ENCODE measurements at regions not wholly inside any gene's neighbourhood (a gene's known extent, or its start where the extent isn't known, plus 50 kb on each side); places are given as distances from the start of the nearest gene placed in this dataset.
"Not testable (repeated sequence)": the region's sequence is repeated elsewhere in the genome, so short reads cannot be mapped to it uniquely, and the experiment has no call there.

GRCh38 chr10:16001581-16001980, 141.3 kb upstream of the MINDY3 start:
- Histone ChIP-seq H3K9me3 (replicated peaks in 1 of 11) (peaks cover under 1 to 39% (median 12%) of the 10 kb centered on the region in 11 experiments; a peak in 14 of 22 replicates), H4K20me1 (no peaks in the 10 kb centered on the region), H3K4me2 (no peak overlapping the region), H3K9ac (no peak overlapping the region), H3K27ac (no peak overlapping the region), H3K4me1 (no peaks in the 10 kb centered on the region), H3K36me3 (no peaks in the 10 kb centered on the region), H3K4me3 (no peak overlapping the region), H3K27me3 (no peaks in the 10 kb centered on the region)
- TF ChIP-seq Cebpa-rat (IDR thresholded peaks at IDR 0.05): no peak

DNA sequence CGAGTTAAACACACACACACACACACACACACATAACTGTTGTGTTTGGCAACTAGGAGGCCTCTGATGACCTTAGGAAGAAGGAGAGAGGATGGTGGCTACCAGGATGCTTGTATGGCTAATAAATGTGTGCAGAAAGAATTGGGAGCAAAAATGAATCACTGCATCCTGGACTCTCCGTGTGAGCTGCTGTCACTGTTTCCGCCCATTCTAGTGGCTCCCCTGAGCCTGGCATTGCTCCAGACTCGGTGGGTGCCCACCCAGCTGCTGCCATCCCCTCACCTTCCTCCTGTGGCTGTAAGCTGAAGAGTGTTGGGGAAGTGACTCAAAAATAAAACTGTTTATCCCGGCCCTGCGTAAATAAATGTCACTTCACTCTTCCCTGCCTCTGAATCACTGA, 149.5 kb upstream of the MINDY3 start:
- TF ChIP-seq Cebpa-rat (IDR thresholded peaks at IDR 0.05): no peak
- H3K4me2 ChIP-seq: peak overlapping the region in 6 of 11 experiments; percentile 5 to 58 (median 39); a peak in 8 of 22 replicates
- H3K27ac ChIP-seq: no peak overlapping the region

GRCh38 chr10:16011548-16011947, 151.2 kb upstream of the MINDY3 start:
- H3K9ac ChIP-seq: no peak overlapping the region
- no peak for TF ChIP-seq Cebpa-rat (IDR thresholded peaks at IDR 0.05)
- H3K27ac ChIP-seq: peak overlapping the region in 1 of 11 experiments; percentile 9; a peak in 1 of 22 replicates
- peaks cover 5 to 31% (median 19%) of the 10 kb centered on the region in 10 experiments; a peak in 16 of 20 replicates for H3K4me1 ChIP-seq
- peak overlapping the region in 9 of 11 experiments; percentile 5 to 58 (median 32); a peak in 14 of 22 replicates for H3K4me2 ChIP-seq
- no peaks in the 10 kb centered on the region for H3K27me3 ChIP-seq
- no peaks in the 10 kb centered on the region for H4K20me1 ChIP-seq
- no peaks in the 10 kb centered on the region for H3K9me3 ChIP-seq (replicated peaks in 1 of 11)
- H3K36me3 ChIP-seq: no peaks in the 10 kb centered on the region
- no peak overlapping the region for H3K4me3 ChIP-seq

More for the DNA sequence above, 149.5 kb upstream of the MINDY3 start:
- no peak overlapping the region for H3K4me3 ChIP-seq
- H3K4me1 ChIP-seq: peaks cover 5 to 31% (median 19%) of the 10 kb centered on the region in 10 experiments; a peak in 16 of 20 replicates
- H3K9ac ChIP-seq: no peak overlapping the region
- H3K9me3 ChIP-seq (replicated peaks in 1 of 11): peaks cover 0 to 10% (median 6%) of the 10 kb centered on the region in 11 experiments; a peak in 10 of 22 replicates
- no peaks in the 10 kb centered on the region for H4K20me1 ChIP-seq
- H3K36me3 ChIP-seq: no peaks in the 10 kb centered on the region
- no peaks in the 10 kb centered on the region for H3K27me3 ChIP-seq

DNA sequence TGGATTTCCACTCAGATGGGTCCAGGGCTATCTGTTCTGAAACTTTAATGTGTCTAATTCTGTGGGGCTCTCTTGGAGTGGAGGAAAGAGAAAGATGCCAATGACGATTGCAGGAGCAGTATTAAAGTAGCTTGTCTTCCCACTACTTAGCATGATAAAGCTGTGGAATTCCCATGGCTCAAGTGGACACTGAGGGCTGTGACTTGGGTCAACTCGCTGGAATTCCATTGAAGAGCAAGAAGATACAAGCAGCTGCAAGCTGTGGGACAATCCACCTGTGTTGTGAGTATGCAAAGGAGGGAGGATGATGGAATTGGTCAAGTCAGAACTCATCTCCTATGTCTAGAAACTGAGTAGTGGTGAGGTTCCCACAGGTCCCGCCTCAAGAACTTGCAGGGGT, 154.2 kb upstream of the MINDY3 start:
- Histone ChIP-seq H3K9me3 (replicated peaks in 1 of 11) (peaks cover 0 to 7% (median 0%) of the 10 kb centered on the region in 11 experiments; a peak in 2 of 22 replicates), H3K4me3 (no peak overlapping the region), H3K4me1 (peaks cover 5 to 31% (median 19%) of the 10 kb centered on the region in 10 experiments; a peak in 16 of 20 replicates), H4K20me1 (no peaks in the 10 kb centered on the region), H3K4me2 (no peak overlapping the region), H3K9ac (no peak overlapping the region), H3K36me3 (no peaks in the 10 kb centered on the region), H3K27ac (no peak overlapping the region), H3K27me3 (no peaks in the 10 kb centered on the region)
- no peak for TF ChIP-seq Cebpa-rat (IDR thresholded peaks at IDR 0.05)

GRCh38 chr10:16016688-16017087, 156.4 kb upstream of the MINDY3 start:
- no peak overlapping the region for H3K4me2 ChIP-seq
- TF ChIP-seq Cebpa-rat (IDR thresholded peaks at IDR 0.05): no peak
- no peak overlapping the region for H3K9ac ChIP-seq
- H3K27ac ChIP-seq: no peak overlapping the region
- no peaks in the 10 kb centered on the region for H3K36me3 ChIP-seq
- no peaks in the 10 kb centered on the region for H4K20me1 ChIP-seq
- no peak overlapping the region for H3K4me3 ChIP-seq
- peaks cover 0 to 10% (median under 1%) of the 10 kb centered on the region in 10 experiments; a peak in 8 of 20 replicates for H3K4me1 ChIP-seq
- no peaks in the 10 kb centered on the region for H3K27me3 ChIP-seq
- peaks cover 10 to 26% (median 16%) of the 10 kb centered on the region in 11 experiments; a peak in 17 of 22 replicates for H3K9me3 ChIP-seq (replicated peaks in 1 of 11)

DNA sequence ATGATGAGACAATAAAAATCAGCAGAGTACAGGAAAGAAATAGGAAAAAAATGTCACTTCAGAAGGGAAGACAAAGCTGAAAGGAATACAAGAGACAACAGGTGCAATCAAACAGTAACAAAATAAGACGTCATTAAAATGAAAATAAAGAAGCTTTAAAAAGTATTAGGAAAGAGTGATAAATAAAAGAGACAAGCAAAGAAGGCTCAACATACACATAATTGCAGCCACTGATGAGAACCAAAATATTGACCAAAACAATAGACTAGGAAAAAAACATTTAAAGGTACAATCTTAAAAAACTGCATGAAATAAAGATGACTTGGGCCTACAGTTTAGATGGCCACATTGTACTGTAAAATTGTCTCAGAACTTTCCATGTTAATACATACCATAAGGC, 160.5 kb upstream of the MINDY3 start:
- no peak overlapping the region for H3K27ac ChIP-seq
- H3K4me1 ChIP-seq: no peaks in the 10 kb centered on the region
- no peak overlapping the region for H3K4me3 ChIP-seq
- H3K27me3 ChIP-seq: no peaks in the 10 kb centered on the region
- TF ChIP-seq Cebpa-rat (IDR thresholded peaks at IDR 0.05): no peak
- no peaks in the 10 kb centered on the region for H3K36me3 ChIP-seq
- no peak overlapping the region for H3K4me2 ChIP-seq
- no peaks in the 10 kb centered on the region for H4K20me1 ChIP-seq
- no peak overlapping the region for H3K9ac ChIP-seq
- peaks cover 10 to 26% (median 16%) of the 10 kb centered on the region in 11 experiments; a peak in 17 of 22 replicates for H3K9me3 ChIP-seq (replicated peaks in 1 of 11)

DNA sequence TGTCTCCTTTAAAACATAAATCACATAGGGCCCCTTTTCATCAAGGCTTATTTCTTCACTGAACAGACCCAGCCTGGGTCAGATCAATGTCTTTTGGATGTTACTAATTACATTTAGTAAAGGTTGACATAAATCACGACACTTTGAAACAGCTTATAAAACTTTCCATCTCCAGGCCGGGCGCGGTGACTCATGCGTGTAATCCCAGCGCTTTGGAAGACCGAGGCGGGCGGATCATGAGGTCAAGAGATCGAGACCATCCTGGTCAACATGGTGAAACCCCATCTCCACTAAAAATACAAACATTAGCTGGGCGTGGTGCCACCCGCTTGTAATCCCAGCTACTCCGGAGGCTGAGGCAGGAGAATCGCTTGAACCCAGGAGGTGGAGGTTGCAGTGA, 166.5 kb upstream of the MINDY3 start:
- H3K9ac ChIP-seq; H3K27me3 ChIP-seq; H3K4me1 ChIP-seq; H3K4me2 ChIP-seq; H4K20me1 ChIP-seq; H3K36me3 ChIP-seq; H3K27ac ChIP-seq; H3K4me3 ChIP-seq; H3K9me3 ChIP-seq (replicated peaks in 1 of 11): not testable (repeated sequence)

GRCh38 chr10:16030562-16030961, 170.3 kb upstream of the MINDY3 start:
- no peak overlapping the region for H3K9ac ChIP-seq
- no peaks in the 10 kb centered on the region for H3K27me3 ChIP-seq
- TF ChIP-seq Cebpa-rat (IDR thresholded peaks at IDR 0.05): no peak
- no peak overlapping the region for H3K4me2 ChIP-seq
- H4K20me1 ChIP-seq: no peaks in the 10 kb centered on the region
- H3K4me3 ChIP-seq: no peak overlapping the region
- peaks cover 0 to 15% (median 8%) of the 10 kb centered on the region in 11 experiments; a peak in 9 of 22 replicates for H3K9me3 ChIP-seq (replicated peaks in 1 of 11)
- H3K36me3 ChIP-seq: no peaks in the 10 kb centered on the region
- H3K27ac ChIP-seq: no peak overlapping the region
- H3K4me1 ChIP-seq: no peaks in the 10 kb centered on the region

- H3K4me3 ChIP-seq: no peak overlapping the region
- H3K36me3 ChIP-seq: no peaks in the 10 kb centered on the region
- H3K9me3 ChIP-seq (replicated peaks in 1 of 11): no peaks in the 10 kb centered on the region
- no peaks in the 10 kb centered on the region for H4K20me1 ChIP-seq
- H3K9ac ChIP-seq: no peak overlapping the region
- no peaks in the 10 kb centered on the region for H3K4me1 ChIP-seq
- no peak for TF ChIP-seq Cebpa-rat (IDR thresholded peaks at IDR 0.05)
- no peaks in the 10 kb centered on the region for H3K27me3 ChIP-seq
- H3K27ac ChIP-seq: no peak overlapping the region
- H3K4me2 ChIP-seq: no peak overlapping the region
Measured at GRCh38 chr10:16049050-16049449, 188.7 kb upstream of the MINDY3 start.

- H3K27ac ChIP-seq: no peak overlapping the region
- H3K4me2 ChIP-seq: no peak overlapping the region
- TF ChIP-seq Cebpa-rat (IDR thresholded peaks at IDR 0.05): no peak
- H3K4me3 ChIP-seq: no peak overlapping the region
- H3K9ac ChIP-seq: no peak overlapping the region
- no peaks in the 10 kb centered on the region for H3K27me3 ChIP-seq
- H3K36me3 ChIP-seq: no peaks in the 10 kb centered on the region
- H3K4me1 ChIP-seq: no peaks in the 10 kb centered on the region
- H3K9me3 ChIP-seq (replicated peaks in 1 of 11): no peaks in the 10 kb centered on the region
- no peaks in the 10 kb centered on the region for H4K20me1 ChIP-seq
Measured at GRCh38 chr10:16049782-16050181, 189.5 kb upstream of the MINDY3 start.

All from BLaER1 treated with 17β-estradiol and CSF1 and Interleukin-3, amounts not matched to agents 10 nM and 100 nM (cell line).